Osteoblast (primary cell): ENCODE measurements at regions not wholly inside any gene's neighbourhood (a gene's known extent, or its start where the extent isn't known, plus 50 kb on each side); places are given as distances from the start of the nearest gene placed in this dataset.

ENCODE experiments used
- DNase-seq: peaks from one replicate; pipeline ENCODE4 v3.0.0; 2011; ENCODE audit warnings: low spot score, mixed read lengths; ENCODE audit not compliant: insufficient read length; ENCODE audit errors: missing footprints
- H2AFZ ChIP-seq: 2 replicates; pipeline ENCODE4 v1.6.0; 2011; ENCODE audit warnings: mild to moderate bottlenecking, low read length
- H3K27ac ChIP-seq: 2 replicates; pipeline ENCODE4 v1.5.1; 2011; ENCODE audit warnings: mild to moderate bottlenecking, low read depth, low read length, moderate library complexity
- H3K27me3 ChIP-seq: 2 replicates; pipeline ENCODE4 v1.6.0; 2012; ENCODE audit warnings: mild to moderate bottlenecking, control low read depth, inconsistent platforms, low read length, moderate library complexity; ENCODE audit not compliant: insufficient read depth
- H3K36me3 ChIP-seq: 2 replicates; pipeline ENCODE4 v1.5.1; 2011; ENCODE audit warnings: mild to moderate bottlenecking, low read length, control low read depth, moderate library complexity; ENCODE audit not compliant: insufficient read depth
- H3K4me1 ChIP-seq: 2 replicates; pipeline ENCODE4 v1.5.1; 2011; ENCODE audit warnings: mild to moderate bottlenecking, low read length, control low read depth, moderate library complexity; ENCODE audit not compliant: insufficient read depth
- H3K4me2 ChIP-seq: 2 replicates; pipeline ENCODE4 v1.6.0; 2011; ENCODE audit warnings: mild to moderate bottlenecking, low read length; ENCODE audit not compliant: insufficient read depth
- H3K4me3 ChIP-seq: fragments of 200-600 bp; sonication (generic); 3 replicates; pipeline ENCODE4 v1.5.1; 2012; ENCODE audit warnings: mild to moderate bottlenecking, low read length, inconsistent platforms; ENCODE audit not compliant: insufficient read depth
- H3K79me2 ChIP-seq: 2 replicates; pipeline ENCODE4 v1.6.0; 2012; ENCODE audit warnings: mild to moderate bottlenecking, low read length, control low read depth, inconsistent platforms; ENCODE audit not compliant: insufficient read depth
- H3K9me3 ChIP-seq: 2 replicates; pipeline ENCODE4 v1.5.1; 2011; ENCODE audit warnings: low read depth, low read length, control low read depth
- H4K20me1 ChIP-seq: 2 replicates; pipeline ENCODE4 v1.6.0; 2012; ENCODE audit warnings: mild to moderate bottlenecking, low read length, control low read depth; ENCODE audit not compliant: insufficient read depth
- TF ChIP-seq, protein P1 (sequence below): IDR thresholded peaks from 2 replicates; pipeline ENCODE4 v1.5.1; 2011; ENCODE audit warnings: mild to moderate bottlenecking, low read depth, low read length, moderate library complexity; ENCODE audit errors: extremely low read depth

GRCh38 chr11:11738370-11738769 is 103.4 kb upstream of the USP47 start:
- Histone ChIP-seq H3K4me2 (no peak overlapping the region), H2AFZ (no peak overlapping the region), H3K4me3 (no peak overlapping the region), H3K79me2 (no peaks in the 10 kb centered on the region), H4K20me1 (no peaks in the 10 kb centered on the region), H3K27me3 (peaks cover 22% of the 10 kb centered on the region), H3K9me3 (no peaks in the 10 kb centered on the region), H3K36me3 (no peaks in the 10 kb centered on the region), H3K4me1 (no peaks in the 10 kb centered on the region), H3K27ac (no peak overlapping the region)
- TF ChIP-seq, protein P1, sequence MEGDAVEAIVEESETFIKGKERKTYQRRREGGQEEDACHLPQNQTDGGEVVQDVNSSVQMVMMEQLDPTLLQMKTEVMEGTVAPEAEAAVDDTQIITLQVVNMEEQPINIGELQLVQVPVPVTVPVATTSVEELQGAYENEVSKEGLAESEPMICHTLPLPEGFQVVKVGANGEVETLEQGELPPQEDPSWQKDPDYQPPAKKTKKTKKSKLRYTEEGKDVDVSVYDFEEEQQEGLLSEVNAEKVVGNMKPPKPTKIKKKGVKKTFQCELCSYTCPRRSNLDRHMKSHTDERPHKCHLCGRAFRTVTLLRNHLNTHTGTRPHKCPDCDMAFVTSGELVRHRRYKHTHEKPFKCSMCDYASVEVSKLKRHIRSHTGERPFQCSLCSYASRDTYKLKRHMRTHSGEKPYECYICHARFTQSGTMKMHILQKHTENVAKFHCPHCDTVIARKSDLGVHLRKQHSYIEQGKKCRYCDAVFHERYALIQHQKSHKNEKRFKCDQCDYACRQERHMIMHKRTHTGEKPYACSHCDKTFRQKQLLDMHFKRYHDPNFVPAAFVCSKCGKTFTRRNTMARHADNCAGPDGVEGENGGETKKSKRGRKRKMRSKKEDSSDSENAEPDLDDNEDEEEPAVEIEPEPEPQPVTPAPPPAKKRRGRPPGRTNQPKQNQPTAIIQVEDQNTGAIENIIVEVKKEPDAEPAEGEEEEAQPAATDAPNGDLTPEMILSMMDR = no peak
- no peak for DNase-seq

DNA sequence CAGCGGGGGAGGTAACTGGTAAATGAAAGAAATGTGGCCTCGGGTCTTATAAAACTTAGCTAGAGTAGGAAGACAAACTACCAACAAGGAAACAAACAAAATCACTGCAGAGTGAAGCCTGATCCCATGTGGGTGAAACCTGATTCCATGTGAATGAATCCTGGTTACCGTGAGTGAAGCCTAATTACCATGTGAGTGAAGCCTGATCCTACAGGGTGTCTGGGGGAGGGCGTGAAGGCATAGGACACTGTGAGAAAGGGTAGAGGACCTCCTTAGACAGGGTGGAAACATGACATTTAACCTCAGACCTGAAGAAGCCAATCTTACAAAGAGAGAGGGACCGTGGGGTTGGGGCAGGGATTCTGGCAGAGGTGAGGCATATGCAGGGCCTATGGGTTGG is 106.2 kb upstream of the USP47 start:
- Histone ChIP-seq H3K9me3 (no peaks in the 10 kb centered on the region), H3K27me3 (peaks cover 20% of the 10 kb centered on the region), H3K27ac (no peak overlapping the region), H3K4me1 (peaks cover 16% of the 10 kb centered on the region), H3K79me2 (no peaks in the 10 kb centered on the region), H3K4me2 (no peak overlapping the region), H4K20me1 (no peaks in the 10 kb centered on the region), H3K36me3 (no peaks in the 10 kb centered on the region), H3K4me3 (no peak overlapping the region), H2AFZ (no peak overlapping the region)
- TF ChIP-seq, protein P1 = no peak
- DNase-seq = no peak

GRCh38 chr11:11733246-11733747 is 108.5 kb upstream of the USP47 start:
- H3K4me1 ChIP-seq = peaks cover 16% of the 10 kb centered on the region
- H3K9me3 ChIP-seq = no peaks in the 10 kb centered on the region
- H3K4me2 ChIP-seq = no peak overlapping the region
- H3K27ac ChIP-seq = no peak overlapping the region
- H3K4me3 ChIP-seq = no peak overlapping the region
- H3K36me3 ChIP-seq = no peaks in the 10 kb centered on the region
- DNase-seq = no peak
- H3K27me3 ChIP-seq = peaks cover 7% of the 10 kb centered on the region
- no peak overlapping the region for H2AFZ ChIP-seq
- TF ChIP-seq, protein P1 = no peak
- H4K20me1 ChIP-seq = no peaks in the 10 kb centered on the region
- H3K79me2 ChIP-seq = no peaks in the 10 kb centered on the region

- Histone ChIP-seq H4K20me1 (no peaks in the 10 kb centered on the region), H3K36me3 (no peaks in the 10 kb centered on the region), H3K27ac (no peak overlapping the region), H3K9me3 (no peaks in the 10 kb centered on the region), H3K79me2 (no peaks in the 10 kb centered on the region), H2AFZ (no peak overlapping the region), H3K27me3 (peaks cover 8% of the 10 kb centered on the region), H3K4me3 (no peak overlapping the region), H3K4me2 (peak overlapping the region; percentile 25), H3K4me1 (peaks cover 16% of the 10 kb centered on the region)
- TF ChIP-seq, protein P1 = no peak
- DNase-seq = no peak
These were observed 109.7 kb upstream of the USP47 start for GRCh38 chr11:11732116-11732515.
